ENCODE measurements at regions not wholly inside any gene's neighbourhood (a gene's known extent, or its start where the extent isn't known, plus 50 kb on each side); places are given as distances from the start of the nearest gene placed in this dataset.

GRCh38 chr16:73265124-73265837 lies 217.4 kb upstream of the ZFHX3 start:
- intact Hi-C loops (cut with DNase I): no loop called here
- TF ChIP-seq POLR2AphosphoS5 (IDR thresholded peaks at IDR 0.05): no peak
- TF ChIP-seq POLR2A (IDR thresholded peaks at IDR 0.05; ENCODE audit: low read depth): no peak
- TF ChIP-seq CTCF (IDR thresholded peaks at IDR 0.05): no peak
- no peak for TF ChIP-seq EP300 (IDR thresholded peaks at IDR 0.05)

GRCh38 chr16:73262931-73263330 lies 215.0 kb upstream of the ZFHX3 start:
- TF ChIP-seq CTCF (IDR thresholded peaks at IDR 0.05) (no peak), POLR2AphosphoS5 (IDR thresholded peaks at IDR 0.05) (no peak), EP300 (IDR thresholded peaks at IDR 0.05) (no peak), POLR2A (IDR thresholded peaks at IDR 0.05; ENCODE audit: low read depth) (no peak)

More at GRCh38 chr16:73265124-73265837, 217.4 kb upstream of the ZFHX3 start:
- Histone ChIP-seq H3K4me1 (no peaks in the 10 kb centered on the region), H3K36me3 (no peaks in the 10 kb centered on the region), H3K9me3 (peaks cover 0 to 9% (median 0%) of the 10 kb centered on the region in 4 donors), H3K27me3 (peaks cover 0 to 5% (median 0%) of the 10 kb centered on the region in 4 donors), H3K27ac (replicated peaks in 1 of 4) (no peak overlapping the region), H3K4me3 (no peak overlapping the region)
- WGBS: 81% methylated on average over 10 of the region's 10 CpGs
- DNase-seq (ENCODE audit: extremely low spot score): no peak

GRCh38 chr16:73255031-73255430 lies 207.1 kb upstream of the ZFHX3 start:
- WGBS: 92% methylated on average over 3 of the region's 3 CpGs
- Histone ChIP-seq H3K9me3 (peaks cover 0 to 8% (median 0%) of the 10 kb centered on the region in 4 donors), H3K36me3 (no peaks in the 10 kb centered on the region), H3K27ac (replicated peaks in 1 of 4) (no peak overlapping the region), H3K4me1 (no peaks in the 10 kb centered on the region), H3K4me3 (no peak overlapping the region), H3K27me3 (peaks cover 0 to 3% (median 0%) of the 10 kb centered on the region in 4 donors)
- TF ChIP-seq POLR2AphosphoS5 (IDR thresholded peaks at IDR 0.05) (no peak), POLR2A (IDR thresholded peaks at IDR 0.05; ENCODE audit: low read depth) (no peak), CTCF (IDR thresholded peaks at IDR 0.05) (no peak), EP300 (IDR thresholded peaks at IDR 0.05) (no peak)
- no peak for DNase-seq (ENCODE audit: extremely low spot score)
- intact Hi-C loops (cut with DNase I): no loop called here

More at GRCh38 chr16:73262931-73263330, 215.0 kb upstream of the ZFHX3 start:
- H3K9me3 ChIP-seq: peaks cover 0 to 9% (median 0%) of the 10 kb centered on the region in 4 donors
- H3K4me3 ChIP-seq: no peak overlapping the region
- DNase-seq (ENCODE audit: extremely low spot score): no peak
- 65% methylated on average over 2 of the region's 2 CpGs for WGBS
- H3K4me1 ChIP-seq: no peaks in the 10 kb centered on the region
- intact Hi-C loops (cut with DNase I): no loop called here
- no peak overlapping the region for H3K27ac ChIP-seq (replicated peaks in 1 of 4)
- H3K27me3 ChIP-seq: peaks cover 0 to 5% (median 0%) of the 10 kb centered on the region in 4 donors
- no peaks in the 10 kb centered on the region for H3K36me3 ChIP-seq

- WGBS: 93% methylated on average over 3 of the region's 3 CpGs
- Histone ChIP-seq H3K9me3 (peaks cover 0 to 8% (median 0%) of the 10 kb centered on the region in 4 donors), H3K27me3 (peaks cover 0 to 3% (median 0%) of the 10 kb centered on the region in 4 donors), H3K4me1 (no peaks in the 10 kb centered on the region), H3K4me3 (no peak overlapping the region), H3K27ac (replicated peaks in 1 of 4) (no peak overlapping the region), H3K36me3 (no peaks in the 10 kb centered on the region)
- intact Hi-C loops (cut with DNase I): no loop called here
- no peak for DNase-seq (ENCODE audit: extremely low spot score)
- no peak for TF ChIP-seq EP300 (IDR thresholded peaks at IDR 0.05)
- no peak for TF ChIP-seq POLR2A (IDR thresholded peaks at IDR 0.05; ENCODE audit: low read depth)
- no peak for TF ChIP-seq POLR2AphosphoS5 (IDR thresholded peaks at IDR 0.05)
- TF ChIP-seq CTCF (IDR thresholded peaks at IDR 0.05): no peak
Measured at GRCh38 chr16:73253922-73254480, 206.1 kb upstream of the ZFHX3 start.
